ENCODE measurements at regions not wholly inside any gene's neighbourhood (a gene's known extent, or its start where the extent isn't known, plus 50 kb on each side); places are given as distances from the start of the nearest gene placed in this dataset.

- TF ChIP-seq CTCF (IDR thresholded peaks at IDR 0.05) (no peak), POLR2A (IDR thresholded peaks at IDR 0.05) (no peak)
Observed at GRCh38 chr10:128921389-128922022, 545.5 kb upstream of the MGMT start.
